ENCODE measurements at regions not wholly inside any gene's neighbourhood (a gene's known extent, or its start where the extent isn't known, plus 50 kb on each side); places are given as distances from the start of the nearest gene placed in this dataset.

GRCh38 chr21:38944903-38945302 is 139.2 kb downstream of the ETS2 start:
- no peaks in the 10 kb centered on the region; the same call in 1 of the 2 replicates for H3F3A ChIP-seq (replicated peaks; ENCODE audit: low read depth)
- H3K4me3 ChIP-seq, result no peak overlapping the region
- peaks cover 9% of the 10 kb centered on the region for H3K4me1 ChIP-seq (ENCODE audit: insufficient read depth)
- H3K27ac ChIP-seq (ENCODE audit: low read depth), result no peak overlapping the region; the same call in 1 of the 2 replicates
- ATAC-seq, result peak; percentile 70
- H2AFZ ChIP-seq, result peak overlapping the region; percentile 82
- no peaks in the 10 kb centered on the region for H3K27me3 ChIP-seq (ENCODE audit: insufficient read depth)
- H3K4me2 ChIP-seq, result no peak overlapping the region
- H3K36me3 ChIP-seq (ENCODE audit: insufficient read depth), result no peaks in the 10 kb centered on the region
- H3K27me3 Mint-ChIP-seq (ENCODE audit: insufficient read depth, low read depth, poor library complexity), result peaks cover 13% of the 10 kb centered on the region
- no peaks in the 10 kb centered on the region for H3K79me2 ChIP-seq (replicated peaks; ENCODE audit: insufficient read depth)
- no peak overlapping the region for H3K27ac Mint-ChIP-seq
- H4K20me1 ChIP-seq (replicated peaks; ENCODE audit: insufficient read depth), result no peaks in the 10 kb centered on the region
- H3K36me3 Mint-ChIP-seq (ENCODE audit: low read depth), result peaks cover 13% of the 10 kb centered on the region; the same call in 2 of the 3 replicates
- H3K9me2 ChIP-seq (ENCODE audit: insufficient read depth), result peaks cover 7% of the 10 kb centered on the region
- H3K4me1 Mint-ChIP-seq, result peaks cover 23% of the 10 kb centered on the region
- no peak overlapping the region for H3K4me3 Mint-ChIP-seq
- H3K9me3 Mint-ChIP-seq, result peaks cover 8% of the 10 kb centered on the region
- peak; percentile 39 to 55; a peak in 2 of 4 replicates for TF ChIP-seq CTCF (conservative IDR thresholded peaks at IDR 0.05; ENCODE audit: low read depth in 2 of 2)
- TF ChIP-seq ZNF331 (CRISPR knock-in tag; IDR thresholded peaks at IDR 0.05; ENCODE audit: low read depth), result no peak
- peak; percentile 56 for DNase-seq (ENCODE audit: low spot score)

DNA sequence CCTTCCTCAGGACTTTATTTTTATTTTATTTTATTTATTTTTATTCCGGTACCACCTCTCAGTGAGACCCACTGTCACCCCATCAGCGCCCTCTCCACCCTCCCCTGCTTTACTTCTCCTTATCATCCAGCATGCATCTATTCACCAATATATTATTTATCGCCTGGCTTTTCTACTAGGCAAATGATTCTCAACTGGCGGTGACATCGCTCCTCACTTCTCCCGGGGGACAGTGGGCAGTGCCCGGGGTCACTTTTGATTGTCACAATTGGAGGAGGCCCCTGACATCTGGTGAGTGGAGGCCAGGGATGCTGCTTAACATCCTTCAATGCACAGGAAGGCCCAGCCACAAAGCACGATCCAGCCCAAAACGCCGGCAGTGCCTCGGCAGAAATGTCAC is 138.7 kb downstream of the ETS2 start:
- Histone ChIP-seq H3K4me2 (no peak overlapping the region), H3K27ac (ENCODE audit: low read depth) (no peak overlapping the region), H3K36me3 (ENCODE audit: insufficient read depth) (no peaks in the 10 kb centered on the region), H3K4me3 (no peak overlapping the region), H4K20me1 (replicated peaks; ENCODE audit: insufficient read depth) (no peaks in the 10 kb centered on the region), H3K79me2 (replicated peaks; ENCODE audit: insufficient read depth) (no peaks in the 10 kb centered on the region), H3K9me2 (ENCODE audit: insufficient read depth) (peaks cover 4% of the 10 kb centered on the region), H3F3A (replicated peaks; ENCODE audit: low read depth) (no peaks in the 10 kb centered on the region; the same call in 1 of the 2 replicates), H2AFZ (no peak overlapping the region), H3K27me3 (ENCODE audit: insufficient read depth) (no peaks in the 10 kb centered on the region), H3K4me1 (ENCODE audit: insufficient read depth) (peaks cover 9% of the 10 kb centered on the region)
- H3K4me1 Mint-ChIP-seq, result peaks cover 23% of the 10 kb centered on the region
- ATAC-seq (no peak), DNase-seq (ENCODE audit: low spot score) (no peak)
- H3K36me3 Mint-ChIP-seq (ENCODE audit: low read depth), result peaks cover 13% of the 10 kb centered on the region; the same call in 2 of the 3 replicates
- peaks cover 8% of the 10 kb centered on the region for H3K9me3 Mint-ChIP-seq
- no peak overlapping the region for H3K27ac Mint-ChIP-seq
- H3K4me3 Mint-ChIP-seq, result no peak overlapping the region
- peaks cover 13% of the 10 kb centered on the region for H3K27me3 Mint-ChIP-seq (ENCODE audit: insufficient read depth, low read depth, poor library complexity)
- no peak for TF ChIP-seq EZH2phosphoT487 (IDR thresholded peaks at IDR 0.05; ENCODE audit: unreplicated experiment)
- TF ChIP-seq CREB1 (CRISPR knock-in tag; IDR thresholded peaks at IDR 0.05; ENCODE audit: low read depth), result no peak
- TF ChIP-seq CTCF (conservative IDR thresholded peaks at IDR 0.05; ENCODE audit: low read depth in 2 of 2), result no peak
- TF ChIP-seq JUNB (IDR thresholded peaks at IDR 0.05; ENCODE audit: unreplicated experiment), result no peak
- TF ChIP-seq, protein P1, sequence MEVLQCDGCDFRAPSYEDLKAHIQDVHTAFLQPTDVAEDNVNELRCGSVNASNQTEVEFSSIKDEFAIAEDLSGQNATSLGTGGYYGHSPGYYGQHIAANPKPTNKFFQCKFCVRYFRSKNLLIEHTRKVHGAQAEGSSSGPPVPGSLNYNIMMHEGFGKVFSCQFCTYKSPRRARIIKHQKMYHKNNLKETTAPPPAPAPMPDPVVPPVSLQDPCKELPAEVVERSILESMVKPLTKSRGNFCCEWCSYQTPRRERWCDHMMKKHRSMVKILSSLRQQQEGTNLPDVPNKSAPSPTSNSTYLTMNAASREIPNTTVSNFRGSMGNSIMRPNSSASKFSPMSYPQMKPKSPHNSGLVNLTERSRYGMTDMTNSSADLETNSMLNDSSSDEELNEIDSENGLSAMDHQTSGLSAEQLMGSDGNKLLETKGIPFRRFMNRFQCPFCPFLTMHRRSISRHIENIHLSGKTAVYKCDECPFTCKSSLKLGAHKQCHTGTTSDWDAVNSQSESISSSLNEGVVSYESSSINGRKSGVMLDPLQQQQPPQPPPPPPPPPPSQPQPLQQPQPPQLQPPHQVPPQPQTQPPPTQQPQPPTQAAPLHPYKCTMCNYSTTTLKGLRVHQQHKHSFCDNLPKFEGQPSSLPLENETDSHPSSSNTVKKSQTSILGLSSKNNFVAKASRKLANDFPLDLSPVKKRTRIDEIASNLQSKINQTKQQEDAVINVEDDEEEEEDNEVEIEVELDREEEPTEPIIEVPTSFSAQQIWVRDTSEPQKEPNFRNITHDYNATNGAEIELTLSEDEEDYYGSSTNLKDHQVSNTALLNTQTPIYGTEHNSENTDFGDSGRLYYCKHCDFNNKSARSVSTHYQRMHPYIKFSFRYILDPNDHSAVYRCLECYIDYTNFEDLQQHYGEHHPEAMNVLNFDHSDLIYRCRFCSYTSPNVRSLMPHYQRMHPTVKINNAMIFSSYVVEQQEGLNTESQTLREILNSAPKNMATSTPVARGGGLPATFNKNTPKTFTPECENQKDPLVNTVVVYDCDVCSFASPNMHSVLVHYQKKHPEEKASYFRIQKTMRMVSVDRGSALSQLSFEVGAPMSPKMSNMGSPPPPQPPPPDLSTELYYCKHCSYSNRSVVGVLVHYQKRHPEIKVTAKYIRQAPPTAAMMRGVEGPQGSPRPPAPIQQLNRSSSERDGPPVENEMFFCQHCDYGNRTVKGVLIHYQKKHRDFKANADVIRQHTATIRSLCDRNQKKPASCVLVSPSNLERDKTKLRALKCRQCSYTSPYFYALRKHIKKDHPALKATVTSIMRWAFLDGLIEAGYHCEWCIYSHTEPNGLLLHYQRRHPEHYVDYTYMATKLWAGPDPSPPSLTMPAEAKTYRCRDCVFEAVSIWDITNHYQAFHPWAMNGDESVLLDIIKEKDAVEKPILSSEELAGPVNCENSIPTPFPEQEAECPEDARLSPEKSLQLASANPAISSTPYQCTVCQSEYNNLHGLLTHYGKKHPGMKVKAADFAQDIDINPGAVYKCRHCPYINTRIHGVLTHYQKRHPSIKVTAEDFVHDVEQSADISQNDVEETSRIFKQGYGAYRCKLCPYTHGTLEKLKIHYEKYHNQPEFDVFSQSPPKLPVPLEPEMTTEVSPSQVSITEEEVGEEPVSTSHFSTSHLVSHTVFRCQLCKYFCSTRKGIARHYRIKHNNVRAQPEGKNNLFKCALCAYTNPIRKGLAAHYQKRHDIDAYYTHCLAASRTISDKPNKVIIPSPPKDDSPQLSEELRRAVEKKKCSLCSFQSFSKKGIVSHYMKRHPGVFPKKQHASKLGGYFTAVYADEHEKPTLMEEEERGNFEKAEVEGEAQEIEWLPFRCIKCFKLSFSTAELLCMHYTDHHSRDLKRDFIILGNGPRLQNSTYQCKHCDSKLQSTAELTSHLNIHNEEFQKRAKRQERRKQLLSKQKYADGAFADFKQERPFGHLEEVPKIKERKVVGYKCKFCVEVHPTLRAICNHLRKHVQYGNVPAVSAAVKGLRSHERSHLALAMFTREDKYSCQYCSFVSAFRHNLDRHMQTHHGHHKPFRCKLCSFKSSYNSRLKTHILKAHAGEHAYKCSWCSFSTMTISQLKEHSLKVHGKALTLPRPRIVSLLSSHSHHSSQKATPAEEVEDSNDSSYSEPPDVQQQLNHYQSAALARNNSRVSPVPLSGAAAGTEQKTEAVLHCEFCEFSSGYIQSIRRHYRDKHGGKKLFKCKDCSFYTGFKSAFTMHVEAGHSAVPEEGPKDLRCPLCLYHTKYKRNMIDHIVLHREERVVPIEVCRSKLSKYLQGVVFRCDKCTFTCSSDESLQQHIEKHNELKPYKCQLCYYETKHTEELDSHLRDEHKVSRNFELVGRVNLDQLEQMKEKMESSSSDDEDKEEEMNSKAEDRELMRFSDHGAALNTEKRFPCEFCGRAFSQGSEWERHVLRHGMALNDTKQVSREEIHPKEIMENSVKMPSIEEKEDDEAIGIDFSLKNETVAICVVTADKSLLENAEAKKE (CRISPR knock-in tag; IDR thresholded peaks at IDR 0.05), result no peak
- TF ChIP-seq, protein P2, sequence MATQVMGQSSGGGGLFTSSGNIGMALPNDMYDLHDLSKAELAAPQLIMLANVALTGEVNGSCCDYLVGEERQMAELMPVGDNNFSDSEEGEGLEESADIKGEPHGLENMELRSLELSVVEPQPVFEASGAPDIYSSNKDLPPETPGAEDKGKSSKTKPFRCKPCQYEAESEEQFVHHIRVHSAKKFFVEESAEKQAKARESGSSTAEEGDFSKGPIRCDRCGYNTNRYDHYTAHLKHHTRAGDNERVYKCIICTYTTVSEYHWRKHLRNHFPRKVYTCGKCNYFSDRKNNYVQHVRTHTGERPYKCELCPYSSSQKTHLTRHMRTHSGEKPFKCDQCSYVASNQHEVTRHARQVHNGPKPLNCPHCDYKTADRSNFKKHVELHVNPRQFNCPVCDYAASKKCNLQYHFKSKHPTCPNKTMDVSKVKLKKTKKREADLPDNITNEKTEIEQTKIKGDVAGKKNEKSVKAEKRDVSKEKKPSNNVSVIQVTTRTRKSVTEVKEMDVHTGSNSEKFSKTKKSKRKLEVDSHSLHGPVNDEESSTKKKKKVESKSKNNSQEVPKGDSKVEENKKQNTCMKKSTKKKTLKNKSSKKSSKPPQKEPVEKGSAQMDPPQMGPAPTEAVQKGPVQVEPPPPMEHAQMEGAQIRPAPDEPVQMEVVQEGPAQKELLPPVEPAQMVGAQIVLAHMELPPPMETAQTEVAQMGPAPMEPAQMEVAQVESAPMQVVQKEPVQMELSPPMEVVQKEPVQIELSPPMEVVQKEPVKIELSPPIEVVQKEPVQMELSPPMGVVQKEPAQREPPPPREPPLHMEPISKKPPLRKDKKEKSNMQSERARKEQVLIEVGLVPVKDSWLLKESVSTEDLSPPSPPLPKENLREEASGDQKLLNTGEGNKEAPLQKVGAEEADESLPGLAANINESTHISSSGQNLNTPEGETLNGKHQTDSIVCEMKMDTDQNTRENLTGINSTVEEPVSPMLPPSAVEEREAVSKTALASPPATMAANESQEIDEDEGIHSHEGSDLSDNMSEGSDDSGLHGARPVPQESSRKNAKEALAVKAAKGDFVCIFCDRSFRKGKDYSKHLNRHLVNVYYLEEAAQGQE (IDR thresholded peaks at IDR 0.05; ENCODE audit: unreplicated experiment), result no peak
- no peak for TF ChIP-seq ZNF331 (CRISPR knock-in tag; IDR thresholded peaks at IDR 0.05; ENCODE audit: low read depth)
